Mesodermal cell (in vitro differentiated cells): ENCODE measurements at regions not wholly inside any gene's neighbourhood (a gene's known extent, or its start where the extent isn't known, plus 50 kb on each side); places are given as distances from the start of the nearest gene placed in this dataset.

ENCODE experiments used
- H3K27ac ChIP-seq: 2 replicates; pipeline ENCODE4 v1.7.0; 2013; ENCODE audit warnings: mild to moderate bottlenecking, low read depth, low read length, moderate library complexity; ENCODE audit not compliant: severe bottlenecking
- H3K36me3 ChIP-seq: 2 replicates; pipeline ENCODE4 v1.7.1; 2013; ENCODE audit warnings: mild to moderate bottlenecking, low read length, moderate library complexity; ENCODE audit not compliant: control insufficient read depth, insufficient read depth
- H3K4me1 ChIP-seq: one replicate; pipeline ENCODE4 v1.7.1; 2013; ENCODE audit warnings: mild to moderate bottlenecking, low read length; ENCODE audit not compliant: insufficient read depth, control insufficient read depth, poor library complexity, severe bottlenecking
- H3K4me3 ChIP-seq: 2 replicates; pipeline ENCODE4 v1.7.0; 2013; ENCODE audit warnings: low read length, control low read depth, mild to moderate bottlenecking; ENCODE audit not compliant: insufficient read depth, poor library complexity, severe bottlenecking; ENCODE audit errors: extremely low read depth
- H3K9me3 ChIP-seq: 2 replicates; pipeline ENCODE4 v1.7.1; 2013; ENCODE audit warnings: mild to moderate bottlenecking, low read length, moderate library complexity; ENCODE audit not compliant: control insufficient read depth
- WGBS, 2 experiments: methylation state at CpG; one replicate each; pipeline ENCODE4 v1.1.5; 2013; ENCODE audit warnings: missing lambda C conversion rate in 2 of 2; ENCODE audit not compliant: insufficient coverage in 2 of 2; 5-methylcytosine and 5-hydroxymethylcytosine counted together

DNA sequence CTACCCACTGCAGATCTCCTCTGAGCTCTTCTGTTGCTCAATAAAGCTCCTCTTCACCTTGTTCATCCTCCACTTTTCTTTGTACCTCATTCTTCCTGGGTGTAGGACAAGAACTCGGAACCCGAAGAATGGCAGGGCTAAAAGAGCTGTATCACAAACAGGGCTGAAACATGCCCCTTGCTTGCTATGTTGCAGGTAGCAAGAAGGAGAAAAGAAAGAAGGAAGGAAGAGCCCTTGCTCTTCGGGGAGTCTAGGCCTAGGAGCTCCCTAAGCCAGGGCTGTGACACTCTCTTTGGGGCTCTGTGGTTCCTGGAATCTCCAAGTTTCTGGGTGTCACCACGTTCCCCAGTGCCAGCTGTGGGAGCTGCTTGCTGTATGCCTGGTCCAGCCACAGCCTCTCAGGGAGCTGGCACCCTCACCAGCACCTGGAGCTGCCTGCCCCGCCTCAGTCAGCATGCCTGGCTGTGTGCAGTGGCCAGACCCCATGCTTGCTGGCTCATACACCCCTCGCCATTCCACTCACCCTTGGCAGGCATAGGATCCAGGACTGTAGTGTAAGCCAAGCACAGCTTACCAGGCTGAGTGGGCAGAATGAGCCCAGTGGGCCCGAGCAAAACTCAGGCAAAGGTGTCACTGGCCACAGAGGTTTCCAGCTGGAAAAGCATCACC is 274.8 kb upstream of the ADRA1B start:
- H3K36me3 ChIP-seq, result no peaks in the 10 kb centered on the region
- H3K27ac ChIP-seq, result no peak overlapping the region
- H3K9me3 ChIP-seq, result no peaks in the 10 kb centered on the region
- 88 to 93% methylated on average over 6 to 7 of the region's 7 CpGs for WGBS, 2 experiments
- no peaks in the 10 kb centered on the region for H3K4me1 ChIP-seq
- H3K4me3 ChIP-seq, result no peak overlapping the region

DNA sequence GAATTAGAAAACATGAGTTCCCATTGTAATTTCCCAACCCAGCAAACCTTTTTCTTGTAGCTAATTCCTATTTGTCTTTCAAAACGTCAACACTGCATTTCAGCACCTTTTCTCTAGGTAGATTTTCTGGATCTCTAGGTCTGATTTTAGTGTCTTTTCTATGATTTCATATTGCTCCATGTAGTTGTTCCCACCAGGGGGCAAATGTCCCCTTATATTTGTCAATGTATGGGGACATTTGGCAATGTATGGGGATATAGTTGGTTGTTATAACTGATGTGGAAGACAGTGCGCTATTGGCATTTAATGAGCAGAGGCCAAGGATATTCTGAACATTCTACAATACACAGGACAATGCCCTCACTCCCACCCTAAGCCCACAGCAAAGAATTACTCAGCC is 273.9 kb upstream of the ADRA1B start:
- Histone ChIP-seq H3K27ac (no peak overlapping the region), H3K4me3 (no peak overlapping the region), H3K36me3 (no peaks in the 10 kb centered on the region), H3K9me3 (no peaks in the 10 kb centered on the region), H3K4me1 (no peaks in the 10 kb centered on the region)
- WGBS, 2 experiments, result no CpG with 5 or more reads among the region's 2 CpGs

DNA sequence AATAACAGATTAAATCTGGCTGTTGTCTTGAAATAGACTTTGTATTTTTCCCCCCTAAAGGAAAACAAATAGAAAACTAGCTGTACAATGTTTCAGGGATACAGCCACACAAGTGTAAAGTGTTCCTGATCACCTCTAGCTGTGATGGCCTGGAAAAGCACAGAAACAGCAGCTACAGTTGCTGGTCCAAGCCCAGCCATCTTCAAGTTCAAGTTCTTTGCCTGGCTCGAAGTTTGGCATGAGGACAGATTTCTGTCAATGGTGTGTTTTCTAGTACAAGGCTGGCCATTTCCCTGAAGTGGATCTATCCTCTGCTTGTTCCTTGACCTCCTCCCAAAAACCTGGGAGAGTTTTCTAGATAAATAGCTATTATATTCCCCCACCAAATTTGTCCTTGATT is 272.2 kb upstream of the ADRA1B start:
- no peak overlapping the region for H3K4me3 ChIP-seq
- no CpG with 5 or more reads among the region's 1 CpG for WGBS, 2 experiments
- no peaks in the 10 kb centered on the region for H3K9me3 ChIP-seq
- no peak overlapping the region for H3K27ac ChIP-seq
- no peaks in the 10 kb centered on the region for H3K4me1 ChIP-seq
- no peaks in the 10 kb centered on the region for H3K36me3 ChIP-seq

DNA sequence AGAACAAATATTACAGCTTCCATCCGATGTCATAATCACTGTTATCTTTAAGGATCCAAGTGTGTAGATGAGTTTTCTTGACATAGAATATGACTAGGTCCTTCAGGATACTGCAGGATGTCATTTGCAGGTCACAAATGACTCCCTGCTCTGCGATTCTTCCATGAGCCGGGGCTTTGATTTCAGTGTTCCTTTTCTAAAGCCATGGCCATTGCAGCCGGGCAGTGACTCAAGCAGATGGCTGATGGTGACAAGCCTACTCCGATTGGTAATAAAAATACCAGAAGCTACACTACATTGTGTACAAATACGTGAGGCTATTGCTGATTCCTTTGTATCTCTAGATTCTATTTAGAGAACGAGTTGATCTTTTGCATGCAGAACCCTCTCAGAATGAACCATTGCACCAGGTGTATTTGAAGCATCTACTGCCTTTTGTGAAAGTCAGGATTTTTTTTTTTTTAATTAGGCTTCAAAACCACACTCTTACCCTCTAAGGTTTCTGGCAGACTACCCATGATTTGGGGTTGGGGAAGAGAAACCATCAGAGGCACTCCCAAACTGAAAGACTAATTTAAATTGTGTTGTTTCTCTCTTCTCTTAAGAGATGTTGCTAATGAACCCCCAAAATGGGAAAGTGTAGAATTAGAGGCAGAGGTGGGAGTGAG is 271.0 kb upstream of the ADRA1B start:
- Histone ChIP-seq H3K4me1 (no peaks in the 10 kb centered on the region), H3K4me3 (no peak overlapping the region), H3K36me3 (no peaks in the 10 kb centered on the region), H3K27ac (no peak overlapping the region), H3K9me3 (no peaks in the 10 kb centered on the region)
- WGBS, 2 experiments, result 80 to 91% methylated on average over 4 to 6 of the region's 7 CpGs

DNA sequence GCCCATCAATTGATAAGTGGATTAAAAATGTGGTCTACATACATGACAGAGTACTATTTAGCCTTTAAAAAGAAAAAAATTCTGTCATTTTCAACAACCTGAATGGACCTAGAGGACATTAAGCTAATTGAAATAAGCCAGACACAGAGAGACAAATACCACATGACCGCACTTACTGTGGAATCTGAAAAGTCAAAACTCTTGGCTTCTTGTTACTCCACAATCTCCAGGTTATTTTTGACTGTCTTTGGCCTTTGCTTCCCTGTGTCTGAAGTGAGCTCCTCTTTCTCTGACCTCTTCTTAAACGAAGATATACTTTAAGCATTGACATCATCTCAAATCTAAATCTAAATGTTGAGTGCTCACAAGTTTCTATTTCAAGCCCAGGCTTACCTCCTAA is 265.5 kb upstream of the ADRA1B start:
- no peaks in the 10 kb centered on the region for H3K4me1 ChIP-seq
- H3K4me3 ChIP-seq, result no peak overlapping the region
- 88 to 95% methylated on average over 2 of the region's 2 CpGs for whole genome bisulfite sequencing, 2 experiments
- H3K9me3 ChIP-seq, result no peaks in the 10 kb centered on the region
- H3K27ac ChIP-seq, result no peak overlapping the region
- no peaks in the 10 kb centered on the region for H3K36me3 ChIP-seq

DNA sequence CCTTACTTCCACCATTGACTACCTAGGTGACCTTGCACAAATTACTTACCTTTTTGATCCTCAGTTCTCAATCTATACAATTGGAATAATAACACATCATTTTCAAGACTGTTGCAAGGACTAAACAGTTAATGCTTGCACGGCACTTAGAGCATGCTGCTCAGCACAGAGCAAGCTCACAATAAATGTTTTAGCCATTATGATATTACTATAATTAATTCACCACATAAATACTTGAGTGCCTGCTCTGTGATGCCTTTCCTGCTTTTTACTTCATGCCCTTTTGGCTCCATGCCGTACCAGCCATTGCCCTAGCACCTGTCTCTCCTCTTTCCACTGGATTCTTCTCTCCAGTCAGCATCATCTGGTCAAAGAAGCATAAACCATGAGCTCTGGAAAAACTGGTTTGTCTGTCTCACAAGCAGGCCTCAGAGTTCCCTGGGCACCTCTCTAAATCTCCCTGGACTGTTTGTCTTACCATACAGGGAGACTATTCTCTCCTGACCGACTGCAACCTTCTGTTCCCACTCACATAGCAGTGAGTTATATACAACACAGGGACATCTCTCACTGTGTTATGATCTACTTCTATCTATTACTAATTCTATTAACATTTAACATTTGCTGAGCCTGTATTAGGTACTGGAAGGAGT is 260.4 kb upstream of the ADRA1B start:
- Histone ChIP-seq H3K36me3 (no peaks in the 10 kb centered on the region), H3K4me3 (no peak overlapping the region), H3K27ac (no peak overlapping the region), H3K4me1 (no peaks in the 10 kb centered on the region), H3K9me3 (no peaks in the 10 kb centered on the region)
- 75 to 84% methylated on average over 1 to 2 of the region's 3 CpGs for WGBS, 2 experiments

DNA sequence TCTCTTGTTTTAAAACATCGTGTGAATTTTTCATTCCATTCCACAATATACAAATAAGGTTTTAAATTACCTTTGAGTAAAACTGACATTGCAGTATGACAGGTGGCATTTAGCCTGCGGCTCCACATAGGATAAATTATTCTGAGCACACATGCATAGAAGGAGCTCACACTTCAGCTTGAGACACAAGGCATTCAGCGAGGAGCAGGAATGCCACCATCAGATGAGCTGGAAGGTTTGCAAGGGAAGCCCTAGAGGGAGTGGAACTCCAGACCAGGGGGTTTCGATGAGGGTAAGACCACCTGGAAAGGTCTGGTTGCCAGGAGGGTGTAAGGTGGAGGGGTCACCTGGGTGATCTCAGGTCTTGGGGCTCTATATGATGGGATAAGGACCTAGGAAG is 259.0 kb upstream of the ADRA1B start:
- 83 to 100% methylated on average over 2 of the region's 4 CpGs for WGBS, 2 experiments

DNA sequence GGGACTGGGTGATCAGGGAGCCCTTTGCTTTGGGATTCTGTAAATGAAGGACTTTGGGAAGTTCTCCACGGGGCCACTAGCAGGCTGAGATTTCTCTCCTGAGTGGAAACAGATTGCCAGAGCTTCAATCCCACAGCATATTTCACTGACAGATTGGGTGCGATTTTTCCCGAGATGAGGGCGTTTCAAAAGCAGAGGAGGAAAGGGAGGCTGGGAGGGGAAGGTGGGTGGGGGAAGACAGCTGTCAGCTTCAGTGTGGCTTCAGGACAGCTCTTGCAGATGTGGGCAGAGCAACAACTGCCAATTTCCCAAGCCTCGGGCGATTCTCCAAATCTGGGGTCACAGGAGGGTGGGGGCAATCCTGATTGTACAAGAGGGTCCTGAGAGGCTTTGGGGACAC is 258.5 kb upstream of the ADRA1B start:
- WGBS, 2 experiments, result 88% methylated on average over 3 of the region's 6 CpGs; no CpG with 5 or more reads in 1 of the 2 experiments
- Histone ChIP-seq H3K9me3 (no peaks in the 10 kb centered on the region), H3K4me1 (no peaks in the 10 kb centered on the region), H3K4me3 (no peak overlapping the region), H3K27ac (no peak overlapping the region), H3K36me3 (no peaks in the 10 kb centered on the region)

More for the DNA sequence above, 259.0 kb upstream of the ADRA1B start:
- Histone ChIP-seq H3K4me3 (no peak overlapping the region), H3K27ac (no peak overlapping the region), H3K4me1 (no peaks in the 10 kb centered on the region), H3K36me3 (no peaks in the 10 kb centered on the region), H3K9me3 (no peaks in the 10 kb centered on the region)

DNA sequence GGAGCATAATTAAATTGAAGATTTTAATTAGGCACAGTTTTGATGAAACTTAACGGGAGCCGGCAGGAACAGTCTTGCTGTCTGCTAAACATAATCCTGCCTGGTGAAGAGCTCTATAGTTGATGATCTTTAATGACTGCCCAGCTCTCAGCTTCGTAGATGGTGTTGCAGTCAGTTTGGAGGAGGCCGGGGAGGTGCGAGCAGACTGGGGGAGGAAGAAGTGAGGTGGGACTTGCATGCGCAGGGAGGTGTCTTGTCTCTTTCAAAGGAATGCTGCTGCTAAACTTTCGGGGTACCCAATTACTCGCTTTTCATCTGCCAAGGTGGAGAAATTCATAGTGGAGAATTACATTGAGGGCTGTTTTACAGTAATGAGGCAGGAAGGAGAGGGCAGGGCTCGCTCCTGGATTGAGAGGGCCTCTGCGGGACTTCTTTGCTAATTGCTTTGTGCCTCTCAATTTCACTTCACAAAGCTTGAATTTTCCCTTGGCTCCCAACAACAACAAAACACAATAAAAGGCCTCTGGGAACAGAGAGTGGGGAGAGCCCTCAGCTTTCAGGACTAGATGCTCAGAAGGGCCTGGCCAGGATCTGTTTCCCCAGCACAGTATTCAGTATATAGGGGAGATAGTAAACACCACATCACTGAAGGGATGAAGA is 257.9 kb upstream of the ADRA1B start:
- H3K27ac ChIP-seq, result no peak overlapping the region
- H3K36me3 ChIP-seq, result no peaks in the 10 kb centered on the region
- 88 to 89% methylated on average over 7 to 8 of the region's 10 CpGs for WGBS, 2 experiments
- no peak overlapping the region for H3K4me3 ChIP-seq
- H3K4me1 ChIP-seq, result no peaks in the 10 kb centered on the region
- no peaks in the 10 kb centered on the region for H3K9me3 ChIP-seq

DNA sequence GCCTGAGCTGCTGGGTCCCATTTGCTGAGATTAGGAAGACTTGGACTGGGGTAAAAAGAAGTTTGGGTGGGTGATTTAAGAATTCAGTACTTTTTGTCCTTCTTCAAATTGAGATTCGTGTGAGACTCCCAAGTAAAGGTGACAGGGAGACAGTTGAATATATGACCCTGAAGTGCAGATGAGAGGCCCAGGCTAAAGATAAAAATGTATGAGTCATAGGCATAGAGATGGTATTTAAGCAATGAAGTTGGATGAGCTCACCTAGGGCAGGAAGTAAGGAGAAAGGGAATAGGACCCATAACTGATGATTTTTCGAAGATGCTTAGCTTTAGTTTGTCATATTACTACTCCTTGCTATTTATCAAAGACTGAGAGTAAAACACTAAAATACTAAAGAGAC is 255.9 kb upstream of the ADRA1B start:
- H3K4me3 ChIP-seq, result no peak overlapping the region
- WGBS, 2 experiments, result 54 to 81% methylated on average over 1 of the region's 2 CpGs

More for the DNA sequence above, 255.9 kb upstream of the ADRA1B start:
- Histone ChIP-seq H3K9me3 (no peaks in the 10 kb centered on the region), H3K4me1 (no peaks in the 10 kb centered on the region), H3K27ac (no peak overlapping the region), H3K36me3 (no peaks in the 10 kb centered on the region)
